Cardiac fibroblast (primary cell): ENCODE measurements at regions not wholly inside any gene's neighbourhood (a gene's known extent, or its start where the extent isn't known, plus 50 kb on each side); places are given as distances from the start of the nearest gene placed in this dataset.
A peak's percentile ranks its signal among the peaks of the same experiment; 100 is the strongest.

Source experiments
- DNase-seq, 2 donors: peaks; one replicate each; pipeline versions ENCODE4 v3.0.0 to v3.0.0-alpha.2; 2010; ENCODE audit warnings: low read depth in 2 of 2
- H3K4me3 ChIP-seq, 2 donors: replicated peaks in 1 of 2; 1 replicate in 1 of 2; 2 replicates in 1 of 2; pipeline ENCODE4 v1.5.1; 2011; ENCODE audit warnings: low read depth in 2 of 2, low read length in 2 of 2, mild to moderate bottlenecking in 2 of 2, moderate library complexity in 1 of 2
- CTCF ChIP-seq: IDR thresholded peaks from one replicate; pipeline ENCODE4 v1.5.1; 2011; ENCODE audit warnings: low read depth, mild to moderate bottlenecking, low read length, inconsistent platforms

- DNase-seq: no peak
- no peak overlapping the region for H3K4me3 ChIP-seq
- no peak for TF ChIP-seq CTCF
These were observed 178.8 kb upstream of the ARHGAP20 start for GRCh38 chr11:110890995-110891394.

DNA sequence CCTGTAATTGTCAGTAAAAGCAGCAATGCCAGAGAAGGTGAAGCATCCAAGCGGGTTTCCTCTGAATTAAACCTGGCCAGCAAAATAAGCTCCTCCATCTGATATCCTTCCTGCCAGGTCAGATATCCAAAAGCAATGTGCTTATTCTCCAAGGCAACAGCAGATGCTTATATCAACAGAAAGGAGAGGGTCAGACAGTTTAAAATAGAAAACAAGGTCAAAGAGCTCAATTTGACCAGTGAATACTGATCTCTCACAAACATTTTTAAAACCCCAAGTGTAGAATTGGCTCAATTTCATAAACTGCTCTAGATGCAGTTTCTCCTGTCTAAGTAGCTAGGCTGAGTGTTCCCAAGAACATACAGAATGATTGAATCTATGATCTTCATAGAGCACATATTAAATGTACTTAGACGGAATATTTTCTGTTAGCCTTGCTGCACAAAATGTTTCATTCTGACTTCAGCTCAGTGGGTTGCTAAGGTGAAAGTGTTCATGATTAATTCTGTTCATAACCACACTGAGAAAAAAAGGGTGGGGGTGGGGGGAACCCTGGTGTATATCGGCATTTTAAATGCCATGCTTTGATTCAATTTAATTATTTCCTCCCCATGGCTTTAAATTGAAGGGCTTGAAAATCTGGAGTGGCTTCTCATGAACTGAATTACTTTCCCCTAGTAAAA lies 174.2 kb upstream of the ARHGAP20 start:
- TF ChIP-seq CTCF: no peak
- H3K4me3 ChIP-seq: no peak overlapping the region
- no peak for DNase-seq

DNA sequence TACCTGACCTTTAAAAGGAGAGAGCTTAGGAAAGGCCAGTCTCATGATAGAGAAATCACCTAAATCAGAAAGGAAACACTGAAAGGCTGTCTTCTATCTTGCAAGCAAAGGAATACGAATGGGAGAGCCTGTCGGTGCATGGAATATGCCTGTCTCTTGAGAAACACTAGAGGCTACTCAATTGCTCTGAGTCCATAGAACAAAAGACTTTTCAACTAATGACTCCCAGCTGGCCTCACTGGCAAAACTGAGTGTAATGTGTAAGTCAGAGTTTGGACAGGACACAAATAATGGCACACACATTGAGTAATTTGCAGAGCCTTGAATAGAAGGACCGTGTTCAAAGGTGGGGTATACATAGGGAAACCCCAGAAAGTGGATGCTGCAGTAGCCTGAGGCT lies 171.0 kb upstream of the ARHGAP20 start:
- DNase-seq: peak; percentile 40 to 50
- no peak overlapping the region for H3K4me3 ChIP-seq
- no peak for TF ChIP-seq CTCF

GRCh38 chr11:110878513-110878912 lies 166.3 kb upstream of the ARHGAP20 start:
- no peak overlapping the region for H3K4me3 ChIP-seq
- peak; percentile 76 to 88 for DNase-seq
- TF ChIP-seq CTCF: no peak

- no peak for TF ChIP-seq CTCF
- no peak for DNase-seq
- H3K4me3 ChIP-seq: no peak overlapping the region
These were observed 162.3 kb upstream of the ARHGAP20 start for GRCh38 chr11:110874437-110875030.

- no peak for TF ChIP-seq CTCF
- H3K4me3 ChIP-seq: no peak overlapping the region
- peak in 1 of 2 donors; percentile 19 for DNase-seq
These were observed 161.7 kb upstream of the ARHGAP20 start for GRCh38 chr11:110873975-110874374.
